ENCODE measurements at regions not wholly inside any gene's neighbourhood (a gene's known extent, or its start where the extent isn't known, plus 50 kb on each side); places are given as distances from the start of the nearest gene placed in this dataset.

- Histone ChIP-seq H3K27ac (no peak overlapping the region), H3K79me2 (ENCODE audit: insufficient read depth, low read depth) (no peaks in the 10 kb centered on the region), H4K20me1 (ENCODE audit: insufficient read depth) (no peaks in the 10 kb centered on the region), H3K4me3 (IDR thresholded peaks at IDR 0.05; ENCODE audit: insufficient read depth, low read depth, low read length) (no peak overlapping the region), H3K9ac (no peak overlapping the region), H2AFZ (ENCODE audit: low read depth) (no peak overlapping the region), H3K4me1 (ENCODE audit: low read depth, poor library complexity, severe bottlenecking) (no peaks in the 10 kb centered on the region), H3K36me3 (ENCODE audit: insufficient read depth) (no peaks in the 10 kb centered on the region), H3K27me3 (ENCODE audit: insufficient read depth, low read depth) (no peaks in the 10 kb centered on the region), H3K4me2 (no peak overlapping the region)
- no peak for TF ChIP-seq CTCF (conservative IDR thresholded peaks at IDR 0.05; ENCODE audit: low read depth, low read length)
Measured at GRCh38 chr15:97728791-97729190, 231.7 kb upstream of the ARRDC4 start.

GRCh38 chr15:97729270-97729669, 231.2 kb upstream of the ARRDC4 start:
- H3K4me1 ChIP-seq (ENCODE audit: low read depth, poor library complexity, severe bottlenecking), result no peaks in the 10 kb centered on the region
- no peak overlapping the region for H3K9ac ChIP-seq
- no peaks in the 10 kb centered on the region for H3K36me3 ChIP-seq (ENCODE audit: insufficient read depth)
- no peak overlapping the region for H3K4me3 ChIP-seq (IDR thresholded peaks at IDR 0.05; ENCODE audit: insufficient read depth, low read depth, low read length)
- no peak overlapping the region for H3K4me2 ChIP-seq
- TF ChIP-seq CTCF (conservative IDR thresholded peaks at IDR 0.05; ENCODE audit: low read depth, low read length), result no peak
- no peak overlapping the region for H3K27ac ChIP-seq
- H4K20me1 ChIP-seq (ENCODE audit: insufficient read depth), result no peaks in the 10 kb centered on the region
- H3K79me2 ChIP-seq (ENCODE audit: insufficient read depth, low read depth), result no peaks in the 10 kb centered on the region
- no peak overlapping the region for H2AFZ ChIP-seq (ENCODE audit: low read depth)
- H3K27me3 ChIP-seq (ENCODE audit: insufficient read depth, low read depth), result no peaks in the 10 kb centered on the region

- H3K9ac ChIP-seq, result no peak overlapping the region
- H3K4me2 ChIP-seq, result no peak overlapping the region
Measured at GRCh38 chr15:97730315-97730714, 230.2 kb upstream of the ARRDC4 start.

GRCh38 chr15:97731859-97732258, 228.6 kb upstream of the ARRDC4 start:
- Histone ChIP-seq H3K79me2 (ENCODE audit: insufficient read depth, low read depth) (no peaks in the 10 kb centered on the region), H2AFZ (ENCODE audit: low read depth) (no peak overlapping the region), H3K4me2 (no peak overlapping the region), H3K27ac (no peak overlapping the region), H4K20me1 (ENCODE audit: insufficient read depth) (no peaks in the 10 kb centered on the region), H3K4me1 (ENCODE audit: low read depth, poor library complexity, severe bottlenecking) (no peaks in the 10 kb centered on the region), H3K36me3 (ENCODE audit: insufficient read depth) (no peaks in the 10 kb centered on the region), H3K27me3 (ENCODE audit: insufficient read depth, low read depth) (no peaks in the 10 kb centered on the region), H3K9ac (no peak overlapping the region), H3K4me3 (IDR thresholded peaks at IDR 0.05; ENCODE audit: insufficient read depth, low read depth, low read length) (no peak overlapping the region)
- no peak for TF ChIP-seq CTCF (conservative IDR thresholded peaks at IDR 0.05; ENCODE audit: low read depth, low read length)

More at GRCh38 chr15:97730315-97730714, 230.2 kb upstream of the ARRDC4 start:
- Histone ChIP-seq H3K27ac (no peak overlapping the region), H3K4me1 (ENCODE audit: low read depth, poor library complexity, severe bottlenecking) (no peaks in the 10 kb centered on the region), H3K79me2 (ENCODE audit: insufficient read depth, low read depth) (no peaks in the 10 kb centered on the region), H2AFZ (ENCODE audit: low read depth) (no peak overlapping the region), H3K27me3 (ENCODE audit: insufficient read depth, low read depth) (no peaks in the 10 kb centered on the region), H3K4me3 (IDR thresholded peaks at IDR 0.05; ENCODE audit: insufficient read depth, low read depth, low read length) (no peak overlapping the region), H4K20me1 (ENCODE audit: insufficient read depth) (no peaks in the 10 kb centered on the region), H3K36me3 (ENCODE audit: insufficient read depth) (no peaks in the 10 kb centered on the region)
- no peak for TF ChIP-seq CTCF (conservative IDR thresholded peaks at IDR 0.05; ENCODE audit: low read depth, low read length)

Data from KMS-11 (cell line).